ENCODE measurements at regions not wholly inside any gene's neighbourhood (a gene's known extent, or its start where the extent isn't known, plus 50 kb on each side); places are given as distances from the start of the nearest gene placed in this dataset.

- TF ChIP-seq POLR2AphosphoS5 (IDR thresholded peaks at IDR 0.05), result no peak
- no peak for TF ChIP-seq CTCF (IDR thresholded peaks at IDR 0.05)
Observed at GRCh38 chr10:130407052-130407451, 270.9 kb downstream of the GLRX3 start.
